NCI-H1436 (cell line): ENCODE measurements at regions not wholly inside any gene's neighbourhood (a gene's known extent, or its start where the extent isn't known, plus 50 kb on each side); places are given as distances from the start of the nearest gene placed in this dataset.

Source experiments
- DNase-seq: peaks from one replicate; lab custom pipeline; 2025; lab: John Stamatoyannopoulos, UW

GRCh38 chr12:115176741-115177400, 492.9 kb upstream of the TBX3 start:
- no peak for DNase-seq

- no peak for DNase-seq
These were observed 490.9 kb upstream of the TBX3 start for GRCh38 chr12:115174920-115175319.

GRCh38 chr12:115172521-115172920, 488.5 kb upstream of the TBX3 start:
- DNase-seq = no peak

GRCh38 chr12:115169981-115170380, 486.0 kb upstream of the TBX3 start:
- DNase-seq = no peak

GRCh38 chr12:115166698-115167315, 482.8 kb upstream of the TBX3 start:
- no peak for DNase-seq

- peak; percentile 5 for DNase-seq
These were observed 479.7 kb upstream of the TBX3 start for GRCh38 chr12:115163710-115164109.

- peak; percentile 2 for DNase-seq
These were observed 476.5 kb upstream of the TBX3 start for GRCh38 chr12:115160271-115161128.

- DNase-seq = no peak
These were observed 474.8 kb upstream of the TBX3 start for GRCh38 chr12:115158816-115159215.

- no peak for DNase-seq
These were observed 472.0 kb upstream of the TBX3 start for GRCh38 chr12:115155665-115156645.

- DNase-seq = no peak
These were observed 465.9 kb upstream of the TBX3 start for GRCh38 chr12:115149685-115150378.

GRCh38 chr12:115149279-115149678, 465.3 kb upstream of the TBX3 start:
- DNase-seq = no peak

GRCh38 chr12:115147916-115148315, 463.9 kb upstream of the TBX3 start:
- DNase-seq = no peak

GRCh38 chr12:115146453-115146852, 462.5 kb upstream of the TBX3 start:
- no peak for DNase-seq

GRCh38 chr12:115144425-115144824, 460.4 kb upstream of the TBX3 start:
- no peak for DNase-seq

- no peak for DNase-seq
These were observed 457.1 kb upstream of the TBX3 start for GRCh38 chr12:115140981-115141655.

- DNase-seq = no peak
These were observed 454.0 kb upstream of the TBX3 start for GRCh38 chr12:115137812-115138521.

GRCh38 chr12:115135800-115136211, 451.8 kb upstream of the TBX3 start:
- no peak for DNase-seq

GRCh38 chr12:115134298-115134697, 450.3 kb upstream of the TBX3 start:
- no peak for DNase-seq

GRCh38 chr12:115132905-115133304, 448.9 kb upstream of the TBX3 start:
- no peak for DNase-seq

GRCh38 chr12:115132145-115132544, 448.2 kb upstream of the TBX3 start:
- DNase-seq = no peak
